K562 (cell line): ENCODE measurements at regions not wholly inside any gene's neighbourhood (a gene's known extent, or its start where the extent isn't known, plus 50 kb on each side); places are given as distances from the start of the nearest gene placed in this dataset.

Source experiments
- ATAC-seq: fragments of 200-7000 bp; cut with Tn5 transposase; 3 replicates; pipeline ENCODE4 v1.9.1; 2020; ENCODE audit warnings: moderate library complexity
- BruUV-seq: library from RNA; stranded (reverse); fragments of 400-500 nt; replicated peaks from 2 replicates; lab custom pipeline; 2021; lab: Mats Ljungman, UMichigan
- CTCF ChIA-PET: fragments of 300-600 bp; formaldehyde crosslinking; extraction: SDS; loops from one replicate; lab custom pipeline; 2021; ENCODE audit warnings: low intra/inter-chr PET ratio; lab: Yijun Ruan, JAX
- POLR2A ChIA-PET: fragments of 300-600, 350-650 bp; sonication (Branson Sonifier 250); formaldehyde crosslinking; extraction: SDS; loops from one replicate; lab custom pipeline; 2021; ENCODE audit warnings: antibody characterized with exemption, inconsistent platforms; lab: Yijun Ruan, JAX
- DNase-seq, 4 experiments: peaks; one replicate each; pipeline versions ENCODE4 v3.0.0 to v3.0.0-alpha.2; 2011 to 2018; ENCODE audit warnings: low spot score in 3 of 4, mixed read lengths in 3 of 4; ENCODE audit errors: extremely low read depth in 1 of 4
- FAIRE-seq: peaks from 2 replicates; lab custom pipeline; 2011; peaks lifted over from hg19 to GRCh38; lab: Jason Lieb, UNC
- H2AFZ ChIP-seq: 2 replicates; pipeline ENCODE4 v1.6.0; 2011; ENCODE audit warnings: low read depth, low read length, control low read depth, inconsistent platforms
- H3K27ac ChIP-seq: fragments of 200-600 bp; 3 replicates; pipeline ENCODE4 v1.8.0; 2011; ENCODE audit warnings: low read depth, mild to moderate bottlenecking, control low read depth, inconsistent platforms, low read length, moderate library complexity, mixed read lengths; ENCODE audit errors: extremely low read depth
- H3K27me3 ChIP-seq, 2 experiments: fragments of 300-600 bp in 1 of 2; 2 replicates in 1 of 2; 3 replicates in 1 of 2; pipeline versions ENCODE4 v1.6.0 to v1.8.0; 2011; ENCODE audit warnings: inconsistent platforms in 2 of 2, low read length in 2 of 2, mild to moderate bottlenecking in 1 of 2, mixed read lengths in 1 of 2, moderate library complexity in 1 of 2; ENCODE audit not compliant: control insufficient read depth in 2 of 2, insufficient read depth in 2 of 2
- H3K36me3 ChIP-seq: fragments of 300-600 bp; 3 replicates; pipeline ENCODE4 v1.8.0; 2011; ENCODE audit warnings: mild to moderate bottlenecking, low read length, inconsistent platforms; ENCODE audit not compliant: control insufficient read depth, insufficient read depth
- H3K4me1 ChIP-seq, 2 experiments: fragments of 200-600 bp in 1 of 2; replicated peaks in 1 of 2; 2 replicates in 1 of 2; 3 replicates in 1 of 2; pipeline versions ENCODE4 v1.5.1 to v1.8.0; 2011; ENCODE audit warnings: inconsistent platforms in 2 of 2, low read length in 2 of 2, mild to moderate bottlenecking in 1 of 2, mixed read lengths in 1 of 2, moderate library complexity in 1 of 2; ENCODE audit not compliant: control insufficient read depth in 2 of 2, insufficient read depth in 2 of 2
- H3K4me2 ChIP-seq: 2 replicates; pipeline ENCODE4 v1.6.1; 2011; ENCODE audit warnings: low read length, control low read depth, inconsistent platforms, mixed read lengths; ENCODE audit not compliant: insufficient read depth
- H3K4me3 ChIP-seq: fragments of 200-600 bp; sonication (generic), shearing (Covaris generic); 2 replicates; pipeline ENCODE4 v1.5.1; 2016; ENCODE audit warnings: control low read depth, inconsistent platforms
- H3K79me2 ChIP-seq: fragments of 200-600 bp; 3 replicates; pipeline ENCODE4 v1.8.0; 2011; ENCODE audit warnings: low read length, inconsistent platforms; ENCODE audit not compliant: control insufficient read depth, insufficient read depth
- H3K9ac ChIP-seq, 2 experiments: 2 replicates each; pipeline versions ENCODE4 v1.6.0 to v1.6.1; 2011; ENCODE audit warnings: low read depth in 2 of 2, low read length in 2 of 2, control low read depth in 1 of 2, inconsistent platforms in 1 of 2, mild to moderate bottlenecking in 1 of 2, mixed read lengths in 1 of 2; ENCODE audit not compliant: insufficient read depth in 1 of 2
- H3K9me1 ChIP-seq: one replicate; pipeline ENCODE4 v1.6.0; 2011; ENCODE audit warnings: inconsistent platforms, mild to moderate bottlenecking, low read length, moderate library complexity; ENCODE audit not compliant: control insufficient read depth, insufficient read depth
- H3K9me3 ChIP-seq: replicated peaks from 2 replicates; pipeline ENCODE4 v1.5.1; 2011; ENCODE audit warnings: low read depth, low read length, inconsistent platforms; ENCODE audit not compliant: control insufficient read depth, insufficient read depth
- H4K20me1 ChIP-seq: replicated peaks from 2 replicates; pipeline ENCODE4 v1.6.1; 2011; ENCODE audit warnings: low read length, inconsistent platforms, mixed read lengths; ENCODE audit not compliant: control insufficient read depth, insufficient read depth
- SMARCA5 ChIP-seq: fragments of 450-650 bp; IDR thresholded peaks from 2 replicates; pipeline ENCODE4 v1.6.1; 2016
- TAL1 ChIP-seq: fragments of 450-650 bp; IDR thresholded peaks from 2 replicates; pipeline ENCODE4 v1.6.1; 2016; ENCODE audit warnings: mild to moderate bottlenecking
- ZNF79 ChIP-seq: fragments of 250-450 bp; sonication (Bioruptor Pico); IDR thresholded peaks from 2 replicates; pipeline ENCODE4 v1.4.0; 2020; ENCODE audit warnings: low read depth, mild to moderate bottlenecking, moderate library complexity
- WGBS: fragments of 100-300 bp; shearing (Covaris generic); methylation state at CpG from one replicate; pipeline ENCODE4 v1.1.6; 2016; ENCODE audit warnings: low coverage, mixed read lengths; ENCODE audit not compliant: insufficient coverage; ENCODE audit errors: missing lambda C conversion rate; 5-methylcytosine and 5-hydroxymethylcytosine counted together
- in situ Hi-C: fragments of 300-500 bp; cut with MboI; formaldehyde crosslinking; loops from 4 replicates; pipeline ENCODE4 v1.15.0; 2018; ENCODE audit warnings: inconsistent platforms, mixed read lengths
- intact Hi-C: fragments of 100-400 bp; cut with micrococcal nuclease; formaldehyde crosslinking; loops from 2 replicates; pipeline ENCODE4 v1.14.2; 2022

DNA sequence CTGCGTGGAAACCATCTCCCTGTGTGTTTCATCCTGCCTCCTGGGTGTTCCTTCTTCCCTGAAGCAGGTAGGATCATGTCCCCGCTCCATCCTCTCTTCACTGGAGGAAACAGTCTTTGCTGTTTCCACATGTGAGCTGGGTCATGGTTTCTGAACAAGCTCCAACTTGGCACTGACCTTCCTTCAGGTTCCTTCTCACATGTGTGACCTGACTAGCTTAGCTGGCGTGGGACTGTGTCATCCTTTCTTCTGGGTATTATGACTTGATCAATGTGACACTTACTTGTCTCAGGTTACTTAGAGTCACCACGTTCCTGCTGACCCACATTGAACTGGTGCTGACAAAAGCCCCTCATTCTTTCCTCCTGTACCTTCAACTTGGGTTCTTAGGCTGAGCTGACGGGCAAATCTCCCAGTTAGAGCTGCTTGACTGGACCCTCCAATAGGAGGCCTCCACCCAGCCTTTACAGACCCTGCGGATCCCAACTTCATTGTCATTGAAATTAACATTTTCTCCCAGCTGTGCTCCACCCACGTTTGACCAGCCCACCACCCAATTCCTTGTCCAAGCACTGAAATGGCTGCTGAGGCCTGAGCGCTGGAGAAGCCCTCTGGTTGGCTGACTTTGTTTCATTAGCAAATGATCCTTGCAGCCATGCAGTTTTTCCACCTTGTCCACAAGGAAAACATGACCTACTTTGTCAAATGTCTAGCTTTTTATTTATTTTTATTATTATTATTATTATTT lies 128.1 kb downstream of the DDX1 start:
- DNase-seq (no peak), FAIRE-seq (no peak), ATAC-seq (no peak)
- Histone ChIP-seq H3K79me2 (no peaks in the 10 kb centered on the region), H3K27me3 (peaks cover 34 to 55% of the 10 kb centered on the region in 2 experiments), H3K4me1 (no peaks in the 10 kb centered on the region; a peak in 1 of 5 replicates), H3K9me3 (no peaks in the 10 kb centered on the region), H3K27ac (no peak overlapping the region), H2AFZ (no peak overlapping the region), H3K36me3 (no peaks in the 10 kb centered on the region), H4K20me1 (no peaks in the 10 kb centered on the region; the same call in 1 of the 2 replicates), H3K9ac (no peak overlapping the region), H3K4me2 (no peak overlapping the region), H3K9me1 (no peaks in the 10 kb centered on the region), H3K4me3 (no peak overlapping the region)
- intact Hi-C loops, result no loop called here
- in situ Hi-C loops, result no loop called here
- 2% methylated on average over 8 of the region's 8 CpGs for WGBS
- POLR2A ChIA-PET, result no interaction called here
- CTCF ChIA-PET, result no interaction called here
- no TSS peak for BruUV-seq
- no peak for TF ChIP-seq SMARCA5

DNA sequence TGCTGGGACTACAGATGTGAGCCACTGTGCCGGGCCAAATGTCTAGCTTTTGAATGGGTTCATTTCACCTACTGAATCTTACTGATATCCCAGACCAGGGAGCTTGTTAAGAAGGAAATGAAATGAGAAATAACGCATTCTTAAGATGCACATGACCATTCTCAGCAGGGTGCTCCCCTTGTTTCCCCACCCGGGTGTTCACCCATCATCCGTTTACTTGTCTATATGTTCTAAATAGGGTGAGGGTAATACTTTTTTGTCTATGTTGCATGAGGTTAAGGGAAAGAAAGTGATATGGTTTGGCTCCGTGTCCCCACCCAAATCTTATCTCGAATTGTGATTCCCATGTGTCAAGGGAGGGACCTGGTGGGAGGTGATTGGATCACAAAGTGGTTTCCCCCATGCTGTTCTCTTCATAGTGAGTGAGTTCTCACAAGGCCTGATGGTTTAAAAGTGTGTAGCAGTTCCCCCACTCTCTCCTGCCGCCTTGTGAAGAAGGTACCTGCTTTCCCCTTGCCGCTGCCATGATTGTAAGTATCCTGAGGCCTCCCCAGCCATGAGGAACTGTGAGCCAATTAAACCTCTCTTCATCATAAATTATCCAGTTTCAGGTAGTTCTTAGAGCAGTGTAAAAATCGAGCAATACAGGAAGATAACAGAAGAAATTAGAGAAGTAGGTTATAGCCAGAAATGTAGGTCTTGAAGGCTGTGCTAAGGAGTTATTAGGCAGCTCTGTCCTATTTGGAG lies 129.1 kb downstream of the DDX1 start:
- peaks cover 34 to 65% of the 10 kb centered on the region in 2 experiments for H3K27me3 ChIP-seq
- FAIRE-seq, result no peak

More for the DNA sequence above, 129.1 kb downstream of the DDX1 start:
- in situ Hi-C loops (no loop called here), intact Hi-C loops (no loop called here)
- no peaks in the 10 kb centered on the region for H3K9me1 ChIP-seq
- TF ChIP-seq ZNF79, result no peak
- peak; percentile 18; the same call in 1 of the 2 replicates for TF ChIP-seq TAL1
- POLR2A ChIA-PET, result interaction anchor here (1.0 kb wide), 1 partner anchor 12 kb away, joined by 3 read pairs; no protein-coding TSS in a partner anchor
- ATAC-seq (no peak), DNase-seq (no peak)
- CTCF ChIA-PET, result no interaction called here
- H3K79me2 ChIP-seq, result no peaks in the 10 kb centered on the region
- 0% methylated on average over 9 of the region's 9 CpGs for WGBS
- H3K27ac ChIP-seq, result no peak overlapping the region
- no TSS peak for BruUV-seq
- no peak overlapping the region for H2AFZ ChIP-seq
- no peak overlapping the region for H3K4me3 ChIP-seq
- H3K9me3 ChIP-seq, result no peaks in the 10 kb centered on the region
- no peak overlapping the region for H3K4me2 ChIP-seq
- no peak overlapping the region for H3K9ac ChIP-seq
- H4K20me1 ChIP-seq, result no peaks in the 10 kb centered on the region; the same call in 1 of the 2 replicates
- no peaks in the 10 kb centered on the region for H3K36me3 ChIP-seq
- H3K4me1 ChIP-seq, result no peaks in the 10 kb centered on the region; a peak in 1 of 5 replicates
